Endodermal cell (in vitro differentiated cells): ENCODE measurements at regions not wholly inside any gene's neighbourhood (a gene's known extent, or its start where the extent isn't known, plus 50 kb on each side); places are given as distances from the start of the nearest gene placed in this dataset.

Experiments
- DNase-seq: peaks from one replicate; pipeline ENCODE4 v3.0.0-alpha.2; 2017
- H3K27ac ChIP-seq: 2 replicates; pipeline ENCODE4 v1.5.1; 2013; ENCODE audit warnings: mild to moderate bottlenecking, low read depth, low read length, moderate library complexity
- H3K27me3 ChIP-seq: 2 replicates; pipeline ENCODE4 v1.6.1; 2013; ENCODE audit warnings: mild to moderate bottlenecking, low read length, moderate library complexity; ENCODE audit not compliant: insufficient read depth, control insufficient read depth, poor library complexity, severe bottlenecking
- H3K36me3 ChIP-seq: 2 replicates; pipeline ENCODE4 v1.7.0; 2013; ENCODE audit warnings: mild to moderate bottlenecking, low read length, moderate library complexity; ENCODE audit not compliant: control insufficient read depth, insufficient read depth
- H3K4me1 ChIP-seq: one replicate; pipeline ENCODE4 v1.7.0; 2013; ENCODE audit warnings: low read length; ENCODE audit not compliant: control insufficient read depth, insufficient read depth
- H3K4me3 ChIP-seq: 2 replicates; pipeline ENCODE4 v1.5.1; 2013; ENCODE audit warnings: mild to moderate bottlenecking, low read length, moderate library complexity
- H3K9ac ChIP-seq: 2 replicates; pipeline ENCODE4 v1.6.1; 2013; ENCODE audit warnings: mild to moderate bottlenecking, low read length, moderate library complexity; ENCODE audit not compliant: poor library complexity, severe bottlenecking; ENCODE audit errors: extremely low read depth
- H3K9me3 ChIP-seq: 2 replicates; pipeline ENCODE4 v1.6.1; 2013; ENCODE audit warnings: mild to moderate bottlenecking, low read length, moderate library complexity; ENCODE audit not compliant: control insufficient read depth
- H3K27ac Mint-ChIP-seq: 2 replicates; pipeline ENCODE4 v1.8.0; 2020; ENCODE audit warnings: mixed read lengths
- H3K27me3 Mint-ChIP-seq: 2 replicates; pipeline ENCODE4 v1.8.0; 2021; ENCODE audit warnings: mild to moderate bottlenecking, mixed read lengths; ENCODE audit not compliant: insufficient read depth
- H3K36me3 Mint-ChIP-seq: 2 replicates; pipeline ENCODE4 v1.8.0; 2020; ENCODE audit warnings: low read depth, mixed read lengths
- H3K4me1 Mint-ChIP-seq: 2 replicates; pipeline ENCODE4 v1.8.0; 2020; ENCODE audit warnings: mixed read lengths
- H3K4me3 Mint-ChIP-seq: 2 replicates; pipeline ENCODE4 v1.8.0; 2020; ENCODE audit warnings: mild to moderate bottlenecking, moderate library complexity, mixed read lengths
- H3K9me3 Mint-ChIP-seq: 2 replicates; pipeline ENCODE4 v1.8.0; 2020; ENCODE audit warnings: mild to moderate bottlenecking, mixed read lengths
- CTCF ChIP-seq: fragments of 200-600 bp; sonication (generic); conservative IDR thresholded peaks from 2 replicates; pipeline ENCODE4 v1.5.0; 2021; ENCODE audit warnings: antibody characterized with exemption, mild to moderate bottlenecking
- WGBS, 2 experiments: methylation state at CpG; one replicate each; pipeline versions ENCODE4 v1.1.5 to v1.1.7; 2013; ENCODE audit warnings: missing lambda C conversion rate in 2 of 2, mixed read lengths in 1 of 2; ENCODE audit not compliant: insufficient coverage in 1 of 2, insufficient read length in 1 of 2; 5-methylcytosine and 5-hydroxymethylcytosine counted together

- Mint-ChIP-seq H3K4me1 (no peaks in the 10 kb centered on the region), H3K36me3 (no peaks in the 10 kb centered on the region), H3K4me3 (no peak overlapping the region), H3K27ac (no peak overlapping the region), H3K9me3 (no peaks in the 10 kb centered on the region), H3K27me3 (no peaks in the 10 kb centered on the region)
- Histone ChIP-seq H3K9ac (no peak overlapping the region), H3K4me3 (no peak overlapping the region), H3K9me3 (no peaks in the 10 kb centered on the region), H3K27ac (peak overlapping the region; percentile 51), H3K36me3 (no peaks in the 10 kb centered on the region), H3K27me3 (no peaks in the 10 kb centered on the region), H3K4me1 (no peaks in the 10 kb centered on the region)
- TF ChIP-seq CTCF = no peak
- no peak for DNase-seq
- WGBS, 2 experiments = 60 to 90% methylated on average over 1 to 2 of the region's 2 CpGs
Measured at GRCh38 chr14:42028607-42029006, 421.9 kb downstream of the LRFN5 start.

GRCh38 chr14:42027271-42027670, 420.6 kb downstream of the LRFN5 start:
- Histone ChIP-seq H3K9me3 (no peaks in the 10 kb centered on the region), H3K4me3 (no peak overlapping the region), H3K27ac (no peak overlapping the region), H3K27me3 (no peaks in the 10 kb centered on the region), H3K36me3 (no peaks in the 10 kb centered on the region), H3K4me1 (no peaks in the 10 kb centered on the region), H3K9ac (no peak overlapping the region)
- H3K9me3 Mint-ChIP-seq = no peaks in the 10 kb centered on the region
- no peaks in the 10 kb centered on the region for H3K36me3 Mint-ChIP-seq
- 91 to 97% methylated on average over 1 to 3 of the region's 3 CpGs for WGBS, 2 experiments
- no peak for DNase-seq
- TF ChIP-seq CTCF = no peak
- no peaks in the 10 kb centered on the region for H3K4me1 Mint-ChIP-seq
- H3K27me3 Mint-ChIP-seq = no peaks in the 10 kb centered on the region
- no peak overlapping the region for H3K4me3 Mint-ChIP-seq
- no peak overlapping the region for H3K27ac Mint-ChIP-seq

GRCh38 chr14:42023452-42023851, 416.8 kb downstream of the LRFN5 start:
- no peak overlapping the region for H3K4me3 ChIP-seq
- H3K4me1 ChIP-seq = no peaks in the 10 kb centered on the region
- Mint-ChIP-seq H3K27ac (no peak overlapping the region), H3K27me3 (no peaks in the 10 kb centered on the region), H3K36me3 (no peaks in the 10 kb centered on the region), H3K9me3 (no peaks in the 10 kb centered on the region), H3K4me3 (no peak overlapping the region), H3K4me1 (no peaks in the 10 kb centered on the region)
- H3K9me3 ChIP-seq = no peaks in the 10 kb centered on the region
- DNase-seq = no peak
- no peak overlapping the region for H3K27ac ChIP-seq
- no CpG with 5 or more reads among the region's 2 CpGs for WGBS, 2 experiments
- H3K9ac ChIP-seq = no peak overlapping the region
- H3K36me3 ChIP-seq = no peaks in the 10 kb centered on the region
- TF ChIP-seq CTCF = no peak
- no peaks in the 10 kb centered on the region for H3K27me3 ChIP-seq
